Stimulated activated CD4-positive, alpha-beta T cell treated with anti-CD3 and anti-CD28 coated beads, Interleukin-4, amount 100 ng/mL, for 1 hour (primary cell): ENCODE measurements at regions not wholly inside any gene's neighbourhood (a gene's known extent, or its start where the extent isn't known, plus 50 kb on each side); places are given as distances from the start of the nearest gene placed in this dataset.

Source experiments
- DNase-seq: peaks from one replicate; pipeline ENCODE4 v3.0.0-alpha.2; 2020

DNA sequence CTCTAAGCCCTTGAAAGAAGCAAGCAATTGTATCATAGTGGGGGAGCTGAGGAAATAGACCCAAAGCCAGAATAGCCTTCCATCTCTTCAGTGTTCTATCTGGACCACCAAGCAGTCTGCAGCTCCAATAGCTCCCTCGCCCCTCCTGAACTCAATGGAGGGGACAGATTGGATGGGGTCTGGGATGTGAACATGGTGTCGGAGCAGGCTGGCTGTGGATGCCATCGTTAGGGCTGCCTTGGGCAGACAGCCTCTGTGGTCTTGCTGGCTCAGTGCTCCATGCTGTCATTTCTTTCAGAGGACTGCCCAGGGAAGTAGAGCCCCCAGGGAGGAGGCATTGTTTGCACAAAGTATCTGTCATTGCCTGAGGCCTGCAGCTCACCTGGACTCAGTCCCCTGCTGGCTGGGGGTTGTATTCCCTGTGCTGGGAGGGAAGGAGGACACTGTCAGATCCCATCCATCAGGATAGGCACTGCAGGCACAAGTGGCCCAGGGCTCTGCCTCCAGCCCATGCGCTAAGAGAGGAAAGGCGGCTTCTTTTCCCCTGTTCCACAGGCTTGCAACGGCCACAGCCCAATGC lies 537.7 kb downstream of the BUD13 start:
- DNase-seq: no peak

DNA sequence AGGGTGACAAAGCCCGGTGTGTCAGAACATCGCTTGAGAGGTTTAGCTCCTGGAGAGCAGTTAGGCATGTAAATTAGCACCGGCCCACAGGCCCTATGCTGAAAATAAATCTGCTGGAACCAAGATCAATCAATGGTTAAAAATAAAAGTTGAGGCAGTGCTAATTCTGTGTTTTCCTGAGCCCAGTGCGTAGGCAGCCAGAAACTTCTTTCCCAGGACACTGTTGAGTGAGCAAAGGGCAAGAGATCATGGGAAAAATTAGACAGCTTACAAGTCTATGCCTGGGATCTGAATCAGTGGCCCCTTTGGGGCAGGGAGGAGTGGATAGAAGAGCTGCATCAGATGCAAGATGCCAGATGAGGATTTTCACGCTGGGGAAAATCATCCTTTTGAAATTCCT lies 539.2 kb downstream of the BUD13 start:
- no peak for DNase-seq

DNA sequence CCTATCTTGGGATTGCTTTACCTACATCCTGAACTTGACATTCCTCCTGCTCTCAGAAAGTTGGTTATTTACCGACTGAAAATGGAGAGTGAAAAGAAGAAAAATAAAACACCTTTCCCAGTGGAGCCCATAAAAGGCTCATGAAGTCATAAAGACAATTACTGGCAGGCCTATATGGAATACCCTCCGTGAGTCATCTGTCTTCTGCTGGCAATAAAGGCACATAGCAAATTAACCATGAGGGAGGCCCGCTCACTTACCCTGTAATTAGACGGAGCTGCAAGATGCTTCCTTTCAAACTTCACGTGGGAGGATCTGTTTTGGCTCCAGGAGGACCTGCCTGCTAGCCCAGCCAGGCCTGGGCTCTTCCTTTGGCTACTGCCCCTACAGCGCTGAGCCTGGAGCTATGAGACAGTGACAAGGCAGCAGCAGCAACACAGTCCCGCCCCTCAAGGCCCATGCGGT lies 540.4 kb downstream of the BUD13 start:
- DNase-seq: no peak

DNA sequence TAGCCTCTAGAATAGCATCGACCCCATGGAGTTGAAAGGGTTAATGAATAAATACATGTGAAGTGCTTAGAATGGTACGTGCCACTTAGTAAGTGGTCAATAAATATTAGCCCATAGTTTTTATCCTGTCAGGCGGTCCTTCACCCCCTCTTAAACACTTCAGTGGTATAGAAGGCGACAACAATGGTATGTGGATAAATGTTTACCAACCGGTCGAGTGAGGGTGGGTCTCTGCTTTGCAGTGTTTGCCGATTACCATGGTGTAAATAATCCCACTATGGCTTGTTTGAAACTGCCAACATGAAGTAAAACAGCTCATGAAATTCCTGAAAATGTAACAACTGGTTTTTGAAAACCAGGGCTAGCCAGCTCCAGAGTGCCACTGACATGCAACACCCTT lies 541.2 kb downstream of the BUD13 start:
- DNase-seq: no peak

DNA sequence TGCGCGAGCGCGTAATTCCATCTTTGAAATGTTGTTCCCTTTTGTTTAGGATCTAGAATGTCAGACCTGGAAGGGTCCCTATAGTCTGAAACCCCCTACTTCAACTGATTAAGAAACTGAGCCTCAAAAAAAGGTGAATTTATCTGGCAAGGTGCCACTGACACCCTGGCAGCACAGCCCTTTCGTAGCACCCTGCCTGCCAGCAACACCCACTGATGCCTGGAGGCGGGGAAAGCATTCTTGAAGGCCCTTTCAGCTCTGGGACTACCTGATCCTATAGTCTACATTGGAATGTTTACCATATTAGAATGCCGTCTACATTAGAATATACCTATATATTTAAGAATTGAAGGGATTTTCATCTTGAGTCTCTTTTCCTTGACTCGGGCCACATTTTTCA lies 542.3 kb downstream of the BUD13 start:
- no peak for DNase-seq

DNA sequence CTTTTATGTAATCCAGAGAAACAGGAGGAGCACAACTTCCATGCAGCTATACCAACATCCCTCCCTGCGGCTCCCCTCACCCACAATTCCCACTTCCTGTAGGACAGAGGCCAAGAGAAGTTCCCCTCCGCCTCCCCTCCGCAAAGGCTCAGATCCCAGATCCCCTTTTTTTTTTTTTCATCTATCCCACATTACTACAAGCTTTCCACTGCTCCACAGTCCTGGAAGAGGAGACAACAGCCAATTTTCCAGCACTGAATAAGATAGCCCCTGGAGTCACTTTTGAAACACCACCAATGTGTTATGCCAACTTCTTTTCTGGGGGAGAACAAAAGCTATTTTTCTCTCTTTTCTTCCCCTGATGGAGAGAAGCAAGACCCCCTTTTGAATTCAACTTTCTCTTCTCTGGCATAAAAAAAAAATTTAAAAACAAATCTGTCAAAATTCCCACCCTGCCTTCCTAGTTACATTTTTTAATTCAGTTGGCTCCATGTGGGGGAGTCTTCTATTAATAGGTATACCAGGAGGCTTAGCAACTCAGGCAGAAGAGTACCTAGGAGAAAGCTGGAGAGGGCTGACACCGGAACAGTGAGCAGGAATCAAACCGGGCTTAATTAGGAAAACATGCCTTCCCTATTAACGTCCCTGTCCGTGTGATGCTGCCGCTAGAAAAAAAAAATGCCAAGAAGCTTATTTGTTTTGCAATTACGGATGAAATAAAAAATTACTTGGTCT lies 543.4 kb downstream of the BUD13 start:
- DNase-seq: no peak

DNA sequence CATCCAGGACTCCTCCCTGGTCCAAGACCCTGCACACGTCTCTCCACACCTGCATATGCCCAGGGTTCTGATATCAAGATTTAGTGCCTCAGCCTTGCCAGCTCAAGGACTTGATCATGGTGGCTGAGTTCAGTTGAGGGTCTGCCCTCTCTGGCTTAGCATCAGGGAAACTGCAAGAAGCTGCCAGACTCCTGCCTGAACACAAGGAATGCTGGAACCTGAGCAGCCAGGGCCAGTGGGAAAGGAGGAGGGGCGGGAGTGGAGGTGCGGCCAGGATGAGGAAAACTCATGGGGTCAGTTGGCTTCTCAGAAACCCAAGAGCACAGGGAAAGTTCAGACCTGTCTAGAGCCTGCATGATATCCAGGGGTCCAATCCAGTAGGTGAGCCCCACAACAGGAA lies 546.1 kb downstream of the BUD13 start:
- DNase-seq: no peak

DNA sequence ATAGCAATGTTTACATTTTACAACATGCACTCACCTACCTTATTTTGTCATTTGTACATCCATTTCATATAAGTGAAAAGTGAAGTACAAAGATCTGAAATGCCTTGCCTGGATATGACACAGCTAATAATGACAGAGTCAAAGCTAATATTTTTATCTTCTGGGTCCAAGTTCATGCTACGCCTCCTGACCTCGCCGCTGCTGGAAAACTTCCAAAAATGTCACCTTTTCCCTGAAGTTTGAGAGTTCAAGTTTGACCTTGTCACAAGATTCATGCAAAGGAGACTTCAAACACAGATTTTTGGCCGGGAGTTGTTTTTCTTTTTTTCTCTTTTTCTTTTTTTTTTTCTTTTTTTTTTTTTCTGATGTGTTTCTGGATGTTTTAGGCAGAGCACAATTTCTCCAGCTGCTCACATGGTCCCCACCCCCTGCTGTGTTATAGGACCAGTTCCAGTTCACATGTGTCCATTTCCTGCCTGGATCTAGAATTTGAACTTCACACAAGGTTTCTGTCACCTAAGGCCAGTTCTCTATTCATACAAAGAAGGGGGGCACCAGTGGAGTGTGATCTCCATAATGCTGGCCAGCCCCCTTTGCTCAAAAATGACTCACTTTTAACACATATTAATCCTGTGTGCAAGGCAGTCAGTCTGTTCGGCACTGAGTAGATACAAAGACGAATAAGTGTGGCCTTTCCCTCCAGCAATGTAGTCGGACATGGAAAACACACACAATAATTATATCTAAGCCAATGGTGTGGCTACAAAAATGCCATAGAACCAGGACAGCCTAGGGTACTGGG lies 546.8 kb downstream of the BUD13 start:
- no peak for DNase-seq

DNA sequence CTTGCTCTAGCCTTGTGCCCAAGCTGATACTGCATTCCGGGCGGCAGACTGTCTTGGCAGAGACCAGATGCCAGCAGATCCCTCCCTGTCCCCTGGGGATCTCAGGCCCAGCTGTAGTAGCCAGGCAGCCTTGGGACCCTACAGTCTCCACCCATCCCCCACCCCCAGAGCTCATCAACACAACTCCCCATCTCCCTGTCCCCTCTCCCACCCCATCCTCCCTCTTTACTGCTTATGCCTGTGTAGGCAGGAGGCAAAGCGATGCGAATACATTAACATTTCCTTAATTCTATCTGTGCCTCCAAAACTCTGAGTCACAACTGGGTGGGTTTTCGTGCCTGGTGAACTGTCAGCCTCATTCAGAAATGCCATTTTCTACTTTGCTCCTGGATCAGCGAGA lies 547.6 kb downstream of the BUD13 start:
- no peak for DNase-seq

DNA sequence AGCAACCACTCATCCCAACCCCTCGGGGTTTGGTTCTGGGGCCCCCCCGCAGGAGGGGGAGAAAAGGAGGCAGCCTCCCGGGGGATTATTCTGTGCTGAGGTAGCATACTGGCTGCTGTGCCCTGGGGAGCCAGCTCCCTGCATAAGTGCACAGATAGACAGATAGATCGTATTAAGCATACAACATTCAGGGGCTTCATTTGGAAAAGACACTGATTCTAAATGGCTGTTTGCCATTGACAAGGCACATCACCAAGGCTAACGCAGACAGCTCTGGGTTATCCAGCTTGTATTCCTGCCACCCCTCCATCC lies 547.9 kb downstream of the BUD13 start:
- DNase-seq: no peak

DNA sequence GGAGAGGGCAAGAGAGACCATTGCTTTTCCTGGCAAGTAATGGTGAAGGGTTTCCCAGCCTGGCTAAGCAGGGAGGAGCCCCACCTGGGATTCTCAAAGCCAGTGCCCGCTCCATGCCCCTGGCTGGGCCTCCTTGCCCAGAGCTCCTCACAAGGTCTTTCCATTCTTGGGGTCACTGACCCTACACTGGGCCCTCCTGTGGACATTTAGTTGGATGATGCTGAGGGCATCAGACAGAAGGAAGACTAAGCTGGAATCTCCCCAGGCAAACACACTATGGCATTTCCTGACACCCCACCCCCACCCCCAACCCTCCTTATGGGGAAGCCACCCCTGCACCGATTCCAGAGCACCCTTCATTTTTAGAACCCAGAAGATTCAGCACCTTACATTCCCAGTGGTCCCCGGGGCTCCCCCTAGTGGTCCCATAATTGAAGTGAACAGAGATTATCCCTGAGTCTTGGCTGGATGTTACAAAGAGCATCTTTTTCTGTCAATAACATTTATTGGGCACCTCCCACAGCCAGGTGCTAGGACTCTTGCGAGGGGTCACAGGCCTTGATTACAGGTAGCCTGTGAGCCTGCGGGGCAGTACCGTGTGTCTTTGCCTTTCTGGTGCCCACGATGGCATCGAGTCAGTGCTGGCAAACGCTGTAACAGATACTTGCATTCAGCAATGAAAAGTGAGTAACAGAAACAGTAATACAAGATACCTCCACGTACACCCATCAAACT lies 548.5 kb downstream of the BUD13 start:
- peak; percentile 25 for DNase-seq

DNA sequence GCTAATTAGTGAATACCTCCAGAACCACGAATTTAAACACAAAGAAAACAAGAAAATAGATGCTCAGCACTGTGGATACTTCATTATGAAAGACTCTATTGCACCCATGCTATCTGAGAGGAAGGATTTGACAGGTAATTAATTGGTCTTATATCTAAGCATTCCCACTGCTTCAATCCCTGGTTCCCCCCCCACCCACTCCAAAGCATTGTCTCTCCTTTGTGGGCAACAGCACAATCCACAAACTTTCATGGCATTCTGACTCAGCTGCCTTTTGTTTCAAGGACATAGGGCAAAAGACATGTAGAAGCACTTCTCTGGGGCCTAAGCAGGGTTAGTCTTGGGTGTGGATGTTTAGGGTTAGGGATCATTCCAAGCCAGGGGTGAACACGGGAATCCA lies 551.4 kb downstream of the BUD13 start:
- no peak for DNase-seq

DNA sequence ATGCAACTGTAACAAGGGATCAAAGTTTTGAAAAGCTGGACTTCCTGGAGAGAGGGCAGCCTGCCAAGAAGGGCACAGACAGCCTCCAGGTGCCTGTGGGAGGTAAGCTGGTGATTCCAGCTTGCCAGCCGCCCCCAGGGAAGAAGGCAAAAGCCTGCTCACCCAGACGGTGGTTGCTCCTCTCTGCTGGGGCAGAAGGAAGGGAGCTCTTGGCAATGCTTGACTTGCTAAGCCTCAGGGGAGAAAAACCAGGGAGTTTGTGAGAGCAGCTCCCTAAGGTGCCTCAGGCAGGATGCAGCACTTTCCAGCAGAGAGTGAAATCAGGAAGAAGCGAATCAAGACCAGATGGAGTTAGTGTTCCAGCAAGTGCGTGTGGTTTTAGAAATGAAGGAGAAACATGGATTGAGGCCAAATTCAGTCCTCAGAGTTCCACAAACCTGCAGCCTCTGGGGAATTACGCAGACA lies 553.6 kb downstream of the BUD13 start:
- DNase-seq: no peak

DNA sequence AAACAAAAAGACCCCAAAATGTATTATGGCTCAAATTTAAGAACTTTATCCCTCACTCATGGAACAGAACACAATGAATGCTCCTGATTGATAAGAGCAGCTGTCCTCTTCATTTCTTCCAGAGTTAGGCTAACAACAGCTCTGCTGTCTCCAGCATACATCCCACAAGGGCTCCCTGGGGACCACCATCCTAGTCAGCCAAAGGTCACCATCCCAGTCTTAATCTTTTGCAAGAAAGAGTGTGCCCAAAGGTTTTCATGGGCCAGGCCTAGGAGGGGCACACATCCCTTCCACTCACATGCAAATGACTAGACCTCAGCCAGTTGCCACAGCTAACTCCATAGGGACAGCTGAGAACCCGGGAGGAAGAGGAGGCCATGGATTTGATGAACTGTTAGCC lies 555.3 kb downstream of the BUD13 start:
- DNase-seq: no peak

DNA sequence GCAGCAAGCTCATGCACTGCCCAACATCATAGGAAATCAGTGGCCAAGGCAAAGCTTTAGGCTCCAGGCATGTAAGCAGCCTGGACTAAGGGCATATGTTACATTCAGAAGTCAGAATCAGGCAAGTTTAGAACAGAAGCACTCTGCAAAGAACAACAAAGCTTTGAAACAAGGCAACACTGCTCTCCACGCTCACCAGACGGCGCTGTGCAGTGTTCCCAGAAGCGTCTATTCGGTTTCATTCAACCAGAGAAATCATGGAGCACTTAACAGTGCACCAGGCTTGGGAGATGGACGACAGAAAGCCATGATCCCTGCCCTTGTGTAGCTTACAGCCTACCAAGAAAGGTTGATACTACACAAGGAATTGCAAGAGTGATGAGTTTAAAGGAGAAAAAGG lies 555.8 kb downstream of the BUD13 start:
- peak; percentile 4 for DNase-seq

DNA sequence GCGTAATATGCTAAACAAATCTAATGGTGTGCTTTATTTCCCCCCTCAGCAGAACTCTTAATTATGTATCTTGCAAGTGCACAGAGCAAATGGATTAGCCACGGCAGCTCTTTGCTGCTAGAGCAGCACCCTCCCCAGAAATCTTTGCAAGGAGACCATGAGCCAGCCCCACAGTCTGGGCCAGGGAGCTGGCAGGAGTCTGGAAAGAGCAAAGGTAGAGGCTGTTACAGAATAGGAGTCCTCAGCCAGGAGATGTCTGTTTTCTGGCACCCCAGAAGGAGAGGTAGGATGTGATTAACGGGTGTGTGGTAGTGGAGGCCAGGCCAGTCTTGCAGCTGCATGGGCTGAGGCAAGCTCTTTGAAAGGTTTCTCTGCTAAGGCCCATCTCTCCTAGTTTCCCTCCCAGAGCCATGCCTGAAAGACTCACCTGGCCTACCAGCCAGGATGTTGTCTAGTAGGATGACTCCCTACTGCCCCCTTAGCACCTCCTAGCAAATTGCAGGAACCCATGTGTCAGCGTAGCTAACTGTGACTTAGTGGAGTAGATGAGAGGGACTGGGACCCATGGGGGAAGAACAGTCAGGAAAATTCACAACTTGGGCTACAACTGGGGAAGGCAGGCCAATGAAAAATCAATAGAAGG lies 557.2 kb downstream of the BUD13 start:
- DNase-seq: no peak

DNA sequence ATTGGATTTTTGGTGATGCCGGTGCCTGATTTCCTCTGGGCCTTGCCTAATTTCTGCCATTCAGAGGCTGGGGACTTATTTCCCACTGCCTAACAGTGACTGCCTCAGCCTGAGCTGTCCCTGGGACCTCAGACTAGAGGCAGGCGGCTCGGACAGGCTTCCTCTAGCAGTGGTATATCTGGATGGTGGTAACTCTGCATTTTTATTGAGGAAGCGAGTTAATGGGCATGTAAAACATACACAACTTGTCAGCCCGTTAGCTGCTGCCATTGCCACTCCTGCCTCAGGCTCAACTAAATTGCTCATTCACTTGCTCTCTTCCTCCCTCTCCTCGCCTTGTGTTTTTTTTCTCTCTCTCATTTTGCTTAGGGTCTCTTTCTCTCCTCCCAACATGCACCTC lies 561.6 kb downstream of the BUD13 start:
- DNase-seq: no peak

DNA sequence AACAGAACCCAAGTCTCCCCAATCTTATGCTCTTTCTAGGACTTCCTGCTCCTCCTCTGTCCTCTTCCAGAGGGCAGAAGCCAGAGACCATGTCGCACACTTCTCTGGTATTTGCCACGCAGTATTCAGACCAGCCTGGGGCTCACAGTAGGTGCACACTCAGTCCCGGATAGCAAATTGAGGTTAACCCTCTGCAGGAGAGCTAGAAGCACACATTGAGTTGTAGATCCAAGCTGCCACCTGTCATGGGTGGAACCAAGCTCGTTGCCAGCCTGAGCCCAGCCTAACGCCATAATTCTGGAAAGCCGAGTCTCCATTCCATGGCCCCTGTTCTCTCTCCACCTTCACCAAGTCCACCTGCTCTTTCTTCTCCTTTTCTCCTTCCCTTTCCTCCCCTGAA lies 562.1 kb downstream of the BUD13 start:
- no peak for DNase-seq

DNA sequence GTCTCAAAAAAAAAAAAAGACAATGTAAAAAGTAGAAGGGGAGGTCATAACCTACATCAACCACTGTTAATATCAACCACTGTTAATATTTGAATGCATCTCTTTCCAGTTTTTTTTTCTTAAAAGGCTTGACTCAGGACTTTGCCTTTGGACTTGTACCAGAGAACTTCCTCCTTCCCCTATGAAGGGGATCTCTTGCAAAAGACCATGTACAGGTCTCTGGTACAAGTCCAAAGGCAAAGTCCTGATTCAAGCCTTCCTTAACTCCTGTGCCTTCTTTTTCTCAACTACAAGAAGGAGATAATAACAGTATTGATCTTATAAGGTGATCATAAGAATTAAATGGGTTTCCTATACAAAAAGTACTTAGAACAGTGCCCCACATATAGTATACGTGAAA lies 563.5 kb downstream of the BUD13 start:
- no peak for DNase-seq

DNA sequence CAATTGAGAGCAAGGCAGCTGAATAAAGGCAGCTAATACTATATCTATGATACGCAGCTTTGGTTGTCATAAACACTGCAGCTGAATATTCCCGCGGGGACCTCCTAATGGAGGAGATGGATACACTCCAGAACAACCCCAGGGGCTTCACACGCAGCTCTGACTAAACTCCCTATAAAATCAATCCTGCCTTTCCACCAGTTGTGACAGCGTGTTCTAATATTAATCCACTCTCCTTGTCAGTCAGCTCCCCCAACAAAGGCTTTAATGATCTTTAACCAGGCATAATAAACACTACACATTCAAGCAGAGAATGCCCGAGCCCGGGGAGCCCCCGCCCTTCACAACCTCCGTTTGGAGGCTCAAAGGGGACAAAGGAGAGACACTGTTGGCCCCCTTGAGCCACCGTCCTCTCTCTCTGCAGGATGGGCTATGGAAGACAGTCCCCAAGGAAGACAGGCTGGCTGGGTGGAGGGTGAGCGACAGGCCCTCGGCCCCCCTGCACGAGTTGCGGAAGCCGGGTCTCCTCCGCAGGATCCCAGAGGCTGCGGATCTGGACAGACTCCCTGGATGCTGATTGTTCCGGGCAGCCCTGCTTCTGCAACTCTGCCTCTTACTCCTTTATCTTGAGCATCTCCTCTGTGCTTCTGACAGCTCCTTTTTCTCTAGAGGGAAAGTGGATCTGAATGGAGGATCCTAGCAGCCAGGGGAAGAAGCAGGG lies 565.2 kb downstream of the BUD13 start:
- no peak for DNase-seq

DNA sequence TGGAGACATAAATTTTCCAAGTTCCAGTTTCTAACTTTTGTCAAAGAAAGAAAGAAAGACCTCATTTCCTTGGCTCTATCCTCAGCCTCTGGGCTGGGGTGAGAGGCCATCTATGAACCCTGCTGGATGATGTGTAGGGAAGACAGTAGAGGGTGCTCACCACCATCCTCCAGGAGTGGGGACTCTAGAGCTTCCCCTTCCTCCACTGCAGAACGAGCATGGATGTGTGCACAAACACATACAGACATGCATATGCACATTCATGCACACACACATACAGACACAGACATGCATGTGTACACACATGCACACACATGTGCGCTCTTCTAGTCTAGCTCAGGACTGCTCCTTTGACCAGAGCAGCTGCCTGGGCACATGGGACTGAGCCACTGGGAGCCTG lies 565.8 kb downstream of the BUD13 start:
- DNase-seq: no peak

DNA sequence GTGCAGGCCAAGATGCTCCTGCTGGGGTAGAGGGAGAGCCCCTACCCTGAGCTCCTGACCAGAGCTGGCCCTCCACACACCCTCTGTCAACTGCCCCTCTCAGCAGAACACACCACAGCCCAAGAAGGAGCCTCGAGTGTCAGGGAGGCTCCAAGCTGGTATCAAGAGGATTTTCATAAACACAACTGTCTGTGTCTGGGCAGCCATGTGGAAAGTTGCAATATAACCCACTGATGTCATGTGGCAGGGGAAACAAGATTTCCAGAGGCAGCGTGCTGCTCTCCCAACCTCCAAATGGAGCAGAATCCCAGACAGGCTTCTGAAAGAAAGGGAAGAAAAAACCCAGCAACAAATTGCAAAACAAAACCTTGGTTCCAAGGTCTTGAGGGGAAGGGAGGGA lies 569.9 kb downstream of the BUD13 start:
- DNase-seq: no peak
